HEK293 (cell line): ENCODE measurements at regions not wholly inside any gene's neighbourhood (a gene's known extent, or its start where the extent isn't known, plus 50 kb on each side); places are given as distances from the start of the nearest gene placed in this dataset.

ENCODE experiments used
- CTCF ChIA-PET: fragments of 350-600 bp; formaldehyde crosslinking; extraction: SDS; loops from one replicate; lab custom pipeline; 2021; ENCODE audit warnings: antibody characterized with exemption; lab: Yijun Ruan, JAX
- POLR2A ChIA-PET: fragments of 300-600 bp; formaldehyde crosslinking; extraction: SDS; loops from one replicate; lab custom pipeline; 2020; ENCODE audit warnings: antibody characterized with exemption, inconsistent platforms; lab: Yijun Ruan, JAX
- H3K27ac ChIP-seq: fragments of 200-500 bp; sonication (Bioruptor generic); 2 replicates; pipeline ENCODE4 v1.5.1; 2014; ENCODE audit warnings: low read depth, low read length, control low read depth, inconsistent platforms; ENCODE audit errors: extremely low read depth
- H3K36me3 ChIP-seq, 2 experiments: fragments of 200-500 bp in 1 of 2; sonication (Bioruptor generic) in 1 of 2; 1 replicate in 1 of 2; 2 replicates in 1 of 2; pipeline ENCODE4 v1.5.1; 2014 to 2017; ENCODE audit warnings: inconsistent platforms in 2 of 2, low read length in 2 of 2; ENCODE audit not compliant: control insufficient read depth in 2 of 2, insufficient read depth in 1 of 2
- H3K4me1 ChIP-seq: fragments of 200-500 bp; sonication (Bioruptor generic); 2 replicates; pipeline ENCODE4 v1.5.1; 2014; ENCODE audit warnings: mild to moderate bottlenecking, low read length, inconsistent platforms; ENCODE audit not compliant: control insufficient read depth, insufficient read depth
- H3K4me3 ChIP-seq: 2 replicates; pipeline ENCODE4 v1.5.1; 2011; ENCODE audit warnings: low read depth, mild to moderate bottlenecking, control low read depth, low read length, moderate library complexity
- H3K9me3 ChIP-seq: fragments of 200-500 bp; sonication (Bioruptor generic); 2 replicates; pipeline ENCODE4 v1.5.1; 2014; ENCODE audit warnings: low read depth, low read length, inconsistent platforms; ENCODE audit not compliant: control insufficient read depth, insufficient read depth
- FEZF1 ChIP-seq: fragments of 450-650 bp; formaldehyde crosslinking; IDR thresholded peaks from 2 replicates; pipeline ENCODE4 v1.5.1; 2016; ENCODE audit warnings: missing biosample characterization, missing genetic modification characterization
- GLI2 ChIP-seq: fragments of 450-650 bp; formaldehyde crosslinking; IDR thresholded peaks from 2 replicates; pipeline ENCODE4; 2017; ENCODE audit warnings: missing biosample characterization, missing genetic modification characterization, low read depth, borderline replicate concordance
- GLIS1 ChIP-seq: fragments of 450-650 bp; formaldehyde crosslinking; IDR thresholded peaks from 2 replicates; pipeline ENCODE4 v1.5.1; 2016; ENCODE audit warnings: missing biosample characterization, missing genetic modification characterization
- KLF1 ChIP-seq: fragments of 450-650 bp; formaldehyde crosslinking; IDR thresholded peaks from 2 replicates; pipeline ENCODE4 v1.5.1; 2016; ENCODE audit warnings: missing biosample characterization, missing genetic modification characterization
- OSR2 ChIP-seq: fragments of 450-650 bp; formaldehyde crosslinking; IDR thresholded peaks from 2 replicates; pipeline ENCODE4 v1.5.1; 2016; ENCODE audit warnings: missing biosample characterization, missing genetic modification characterization
- RBAK ChIP-seq: fragments of 450-650 bp; formaldehyde crosslinking; IDR thresholded peaks from 2 replicates; pipeline ENCODE4 v1.5.1; 2016; ENCODE audit warnings: missing biosample characterization, missing genetic modification characterization
- SCRT2 ChIP-seq: fragments of 450-650 bp; formaldehyde crosslinking; IDR thresholded peaks from 2 replicates; pipeline ENCODE4 v1.5.1; 2016; ENCODE audit warnings: missing biosample characterization, missing genetic modification characterization
- WT1 ChIP-seq: fragments of 450-650 bp; formaldehyde crosslinking; IDR thresholded peaks from 2 replicates; pipeline ENCODE4 v1.5.1; 2016; ENCODE audit warnings: missing biosample characterization, missing genetic modification characterization
- ZBTB21 ChIP-seq: fragments of 450-650 bp; formaldehyde crosslinking; IDR thresholded peaks from 2 replicates; pipeline ENCODE4 v1.5.1; 2017; ENCODE audit warnings: missing biosample characterization, missing genetic modification characterization
- ZEB2 ChIP-seq: fragments of 450-650 bp; formaldehyde crosslinking; IDR thresholded peaks from 2 replicates; pipeline ENCODE4 v1.5.1; 2016; ENCODE audit warnings: missing biosample characterization, missing genetic modification characterization
- ZNF10 ChIP-seq: fragments of 450-650 bp; formaldehyde crosslinking; IDR thresholded peaks from 2 replicates; pipeline ENCODE4 v1.5.1; 2017; ENCODE audit warnings: missing biosample characterization, missing genetic modification characterization
- ZNF184 ChIP-seq: fragments of 450-650 bp; IDR thresholded peaks from 2 replicates; pipeline ENCODE4 v1.5.1; 2018; ENCODE audit warnings: missing biosample characterization, mild to moderate bottlenecking, missing genetic modification characterization
- ZNF19 ChIP-seq: fragments of 450-650 bp; formaldehyde crosslinking; IDR thresholded peaks from 2 replicates; pipeline ENCODE4; 2016; ENCODE audit warnings: missing biosample characterization, missing genetic modification characterization, low read depth
- ZNF221 ChIP-seq: fragments of 450-650 bp; formaldehyde crosslinking; IDR thresholded peaks from 2 replicates; pipeline ENCODE4 v1.5.1; 2017; ENCODE audit warnings: missing biosample characterization, missing genetic modification characterization, borderline replicate concordance
- ZNF391 ChIP-seq: fragments of 450-650 bp; formaldehyde crosslinking; IDR thresholded peaks from 2 replicates; pipeline ENCODE4 v1.5.1; 2016; ENCODE audit warnings: low read depth, missing biosample characterization, missing genetic modification characterization, borderline replicate concordance
- ZNF394 ChIP-seq: fragments of 450-650 bp; formaldehyde crosslinking; IDR thresholded peaks from 2 replicates; pipeline ENCODE4 v1.5.1; 2016; ENCODE audit warnings: missing biosample characterization, missing genetic modification characterization, mild to moderate bottlenecking, moderate library complexity, borderline replicate concordance
- ZNF514 ChIP-seq: fragments of 450-650 bp; formaldehyde crosslinking; IDR thresholded peaks from 2 replicates; pipeline ENCODE4 v1.5.1; 2016; ENCODE audit warnings: missing biosample characterization, missing genetic modification characterization
- ZNF529 ChIP-seq: fragments of 450-650 bp; formaldehyde crosslinking; IDR thresholded peaks from 2 replicates; pipeline ENCODE4 v1.5.1; 2017; ENCODE audit warnings: missing genetic modification characterization, missing biosample characterization; ENCODE audit not compliant: insufficient replicate concordance
- ZNF610 ChIP-seq: fragments of 450-650 bp; formaldehyde crosslinking; IDR thresholded peaks from 2 replicates; pipeline ENCODE4 v1.5.1; 2016; ENCODE audit warnings: missing biosample characterization, missing genetic modification characterization, borderline replicate concordance
- ZNF707 ChIP-seq: fragments of 450-650 bp; formaldehyde crosslinking; IDR thresholded peaks from 2 replicates; pipeline ENCODE4 v1.5.1; 2016; ENCODE audit warnings: missing biosample characterization, missing genetic modification characterization
- TF ChIP-seq, protein P1 (sequence below): fragments of 450-650 bp; formaldehyde crosslinking; IDR thresholded peaks from 2 replicates; pipeline ENCODE4 v1.5.1; 2016; ENCODE audit warnings: missing biosample characterization, missing genetic modification characterization
- TF ChIP-seq, protein P2 (sequence below): fragments of 450-650 bp; formaldehyde crosslinking; IDR thresholded peaks from 2 replicates; pipeline ENCODE4 v1.5.1; 2016; ENCODE audit warnings: missing biosample characterization, missing genetic modification characterization
- TF ChIP-seq, protein P3 (sequence below): fragments of 450-650 bp; formaldehyde crosslinking; IDR thresholded peaks from 2 replicates; pipeline ENCODE4 v1.5.1; 2016; ENCODE audit warnings: missing biosample characterization, missing genetic modification characterization
- TF ChIP-seq, protein P4 (sequence below): fragments of 450-650 bp; formaldehyde crosslinking; IDR thresholded peaks from 2 replicates; pipeline ENCODE4 v1.5.1; 2017; ENCODE audit warnings: missing biosample characterization, missing genetic modification characterization
- TF ChIP-seq, protein P5 (sequence below): fragments of 450-650 bp; formaldehyde crosslinking; IDR thresholded peaks from 2 replicates; pipeline ENCODE4 v1.5.1; 2016; ENCODE audit warnings: missing biosample characterization, missing genetic modification characterization

DNA sequence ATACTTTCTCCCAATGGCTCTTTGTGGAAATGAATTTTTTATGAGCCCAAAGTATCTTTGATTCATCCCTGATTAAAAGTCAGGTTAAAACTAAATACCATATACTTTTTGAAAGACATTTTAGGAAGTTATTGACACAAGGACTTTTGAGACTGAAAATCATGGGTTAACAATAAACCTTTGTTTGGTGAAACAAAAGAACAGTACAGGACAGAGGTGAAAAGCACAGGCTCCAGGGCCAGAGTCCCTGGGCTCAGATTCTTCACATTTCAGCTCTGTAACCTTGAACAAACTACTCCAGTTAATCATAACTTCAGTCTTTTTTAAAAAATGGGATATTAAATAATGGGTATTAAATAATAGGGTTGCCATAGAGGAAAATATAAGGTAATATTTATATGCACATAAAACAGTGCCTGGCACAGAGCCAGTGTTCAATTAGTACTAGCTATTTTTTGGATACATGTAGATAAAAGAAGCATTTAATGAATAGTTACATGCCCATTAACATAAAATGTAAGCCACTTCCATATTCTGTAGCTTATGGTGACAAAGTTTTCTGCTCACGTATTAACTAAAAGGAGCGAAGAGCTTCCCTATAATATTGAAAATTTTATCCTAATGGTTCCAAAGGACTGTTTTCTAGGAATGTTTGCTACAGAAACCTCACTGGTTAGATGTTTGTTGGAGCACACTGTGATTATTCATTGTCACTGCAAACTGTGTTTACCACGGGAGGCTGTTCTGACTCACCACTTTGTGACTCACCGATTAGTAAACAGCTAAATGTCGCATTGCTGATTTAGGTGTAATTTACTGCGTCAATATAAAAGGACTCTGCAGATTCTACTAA lies 255.4 kb downstream of the DAD1 start (continued):
- peak; percentile 65 for TF ChIP-seq WT1
- peak; percentile 54 for TF ChIP-seq FEZF1
- peak; percentile 75 for TF ChIP-seq ZNF184 (tag by site-specific recombination)
- TF ChIP-seq ZNF514 (tag by site-specific recombination), result no peak
- peak; percentile 4; the same call in 1 of the 2 replicates for TF ChIP-seq GLI2 (tag by site-specific recombination)
- TF ChIP-seq, protein P1, sequence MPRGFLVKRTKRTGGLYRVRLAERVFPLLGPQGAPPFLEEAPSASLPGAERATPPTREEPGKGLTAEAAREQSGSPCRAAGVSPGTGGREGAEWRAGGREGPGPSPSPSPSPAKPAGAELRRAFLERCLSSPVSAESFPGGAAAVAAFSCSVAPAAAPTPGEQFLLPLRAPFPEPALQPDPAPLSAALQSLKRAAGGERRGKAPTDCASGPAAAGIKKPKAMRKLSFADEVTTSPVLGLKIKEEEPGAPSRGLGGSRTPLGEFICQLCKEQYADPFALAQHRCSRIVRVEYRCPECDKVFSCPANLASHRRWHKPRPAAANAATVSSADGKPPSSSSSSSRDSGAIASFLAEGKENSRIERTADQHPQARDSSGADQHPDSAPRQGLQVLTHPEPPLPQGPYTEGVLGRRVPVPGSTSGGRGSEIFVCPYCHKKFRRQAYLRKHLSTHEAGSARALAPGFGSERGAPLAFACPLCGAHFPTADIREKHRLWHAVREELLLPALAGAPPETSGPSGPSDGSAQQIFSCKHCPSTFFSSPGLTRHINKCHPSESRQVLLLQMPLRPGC (tag by site-specific recombination), result peak; percentile 83
- TF ChIP-seq GLIS1, result peak; percentile 70

DNA sequence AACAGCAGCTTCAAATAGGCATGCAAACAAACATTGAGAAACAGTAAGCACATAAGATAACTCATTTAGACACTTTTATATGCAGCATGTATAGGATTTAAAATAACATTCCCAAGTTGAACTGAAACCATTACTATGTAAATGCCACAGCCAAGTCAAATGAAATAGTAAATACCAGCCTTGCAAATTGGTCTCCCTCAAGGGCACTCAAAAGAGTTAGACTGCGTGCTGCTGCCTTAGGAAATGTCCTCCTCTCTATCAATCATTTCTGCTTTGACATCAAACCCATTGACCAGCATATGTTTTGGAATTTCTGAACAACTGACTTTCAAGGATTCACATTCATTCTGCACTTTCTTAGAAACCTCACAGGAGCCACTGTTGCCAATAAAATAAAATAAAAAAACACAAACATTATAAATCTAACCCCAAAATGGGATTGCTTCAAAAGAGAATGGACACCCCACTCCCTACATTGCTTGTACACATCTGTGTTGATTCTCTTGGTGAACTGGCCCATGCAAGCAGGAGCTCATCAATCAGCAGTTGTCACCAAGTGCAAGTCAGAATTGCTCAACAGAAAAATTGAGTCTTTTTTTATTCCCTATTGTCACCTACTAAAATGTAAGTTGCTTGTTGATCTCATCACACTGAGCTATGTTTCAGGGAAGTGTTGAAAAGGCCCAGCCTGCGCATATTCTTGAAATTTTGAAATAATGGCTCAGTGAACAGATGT lies 256.2 kb downstream of the DAD1 start:
- H3K9me3 ChIP-seq, result no peaks in the 10 kb centered on the region
- POLR2A ChIA-PET, result no interaction called here
- no peaks in the 10 kb centered on the region for H3K36me3 ChIP-seq
- CTCF ChIA-PET, result interaction anchor here (0.5 to 2.4 kb wide), 9 partner anchors 13 to 224 kb away, joined by 3 to 11 read pairs (median 3); no protein-coding TSS in a partner anchor
- H3K4me1 ChIP-seq, result peaks cover 17% of the 10 kb centered on the region
- H3K27ac ChIP-seq, result no peak overlapping the region
- H3K4me3 ChIP-seq, result no peak overlapping the region
- TF ChIP-seq, protein P2, sequence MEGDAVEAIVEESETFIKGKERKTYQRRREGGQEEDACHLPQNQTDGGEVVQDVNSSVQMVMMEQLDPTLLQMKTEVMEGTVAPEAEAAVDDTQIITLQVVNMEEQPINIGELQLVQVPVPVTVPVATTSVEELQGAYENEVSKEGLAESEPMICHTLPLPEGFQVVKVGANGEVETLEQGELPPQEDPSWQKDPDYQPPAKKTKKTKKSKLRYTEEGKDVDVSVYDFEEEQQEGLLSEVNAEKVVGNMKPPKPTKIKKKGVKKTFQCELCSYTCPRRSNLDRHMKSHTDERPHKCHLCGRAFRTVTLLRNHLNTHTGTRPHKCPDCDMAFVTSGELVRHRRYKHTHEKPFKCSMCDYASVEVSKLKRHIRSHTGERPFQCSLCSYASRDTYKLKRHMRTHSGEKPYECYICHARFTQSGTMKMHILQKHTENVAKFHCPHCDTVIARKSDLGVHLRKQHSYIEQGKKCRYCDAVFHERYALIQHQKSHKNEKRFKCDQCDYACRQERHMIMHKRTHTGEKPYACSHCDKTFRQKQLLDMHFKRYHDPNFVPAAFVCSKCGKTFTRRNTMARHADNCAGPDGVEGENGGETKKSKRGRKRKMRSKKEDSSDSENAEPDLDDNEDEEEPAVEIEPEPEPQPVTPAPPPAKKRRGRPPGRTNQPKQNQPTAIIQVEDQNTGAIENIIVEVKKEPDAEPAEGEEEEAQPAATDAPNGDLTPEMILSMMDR (tag by site-specific recombination), result no peak
- TF ChIP-seq ZEB2 (tag by site-specific recombination) (no peak), RBAK (tag by site-specific recombination) (no peak), ZBTB21 (tag by site-specific recombination) (no peak), KLF1 (tag by site-specific recombination) (no peak), ZNF221 (no peak), ZNF394 (tag by site-specific recombination) (no peak), ZNF707 (peak; percentile 91), ZNF610 (tag by site-specific recombination) (no peak), OSR2 (no peak), ZNF391 (tag by site-specific recombination) (no peak), ZNF19 (no peak), WT1 (0 out of 2 replicates have a peak, but pooled peaks have one; percentile 29), ZNF529 (tag by site-specific recombination) (no peak), FEZF1 (no peak), ZNF10 (tag by site-specific recombination) (no peak), SCRT2 (tag by site-specific recombination) (no peak)
- TF ChIP-seq, protein P3, sequence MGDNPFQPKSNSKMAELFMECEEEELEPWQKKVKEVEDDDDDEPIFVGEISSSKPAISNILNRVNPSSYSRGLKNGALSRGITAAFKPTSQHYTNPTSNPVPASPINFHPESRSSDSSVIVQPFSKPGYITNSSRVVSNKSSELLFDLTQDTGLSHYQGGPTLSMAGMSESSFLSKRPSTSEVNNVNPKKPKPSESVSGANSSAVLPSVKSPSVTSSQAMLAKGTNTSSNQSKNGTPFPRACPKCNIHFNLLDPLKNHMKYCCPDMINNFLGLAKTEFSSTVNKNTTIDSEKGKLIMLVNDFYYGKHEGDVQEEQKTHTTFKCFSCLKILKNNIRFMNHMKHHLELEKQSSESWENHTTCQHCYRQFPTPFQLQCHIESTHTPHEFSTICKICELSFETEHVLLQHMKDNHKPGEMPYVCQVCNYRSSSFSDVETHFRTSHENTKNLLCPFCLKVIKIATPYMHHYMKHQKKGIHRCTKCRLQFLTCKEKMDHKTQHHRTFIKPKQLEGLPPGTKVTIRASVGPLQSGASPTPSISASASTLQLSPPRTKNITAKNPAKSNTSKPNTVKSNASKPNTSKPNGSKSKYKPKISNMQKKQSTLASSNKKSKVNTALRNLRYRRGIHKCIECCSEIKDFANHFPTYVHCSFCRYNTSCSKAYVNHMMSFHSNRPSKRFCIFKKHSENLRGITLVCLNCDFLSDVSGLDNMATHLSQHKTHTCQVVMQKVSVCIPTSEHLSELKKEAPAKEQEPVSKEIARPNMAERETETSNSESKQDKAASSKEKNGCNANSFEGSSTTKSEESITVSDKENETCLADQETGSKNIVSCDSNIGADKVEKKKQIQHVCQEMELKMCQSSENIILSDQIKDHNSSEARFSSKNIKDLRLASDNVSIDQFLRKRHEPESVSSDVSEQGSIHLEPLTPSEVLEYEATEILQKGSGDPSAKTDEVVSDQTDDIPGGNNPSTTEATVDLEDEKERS, result no peak
- TF ChIP-seq, protein P4, sequence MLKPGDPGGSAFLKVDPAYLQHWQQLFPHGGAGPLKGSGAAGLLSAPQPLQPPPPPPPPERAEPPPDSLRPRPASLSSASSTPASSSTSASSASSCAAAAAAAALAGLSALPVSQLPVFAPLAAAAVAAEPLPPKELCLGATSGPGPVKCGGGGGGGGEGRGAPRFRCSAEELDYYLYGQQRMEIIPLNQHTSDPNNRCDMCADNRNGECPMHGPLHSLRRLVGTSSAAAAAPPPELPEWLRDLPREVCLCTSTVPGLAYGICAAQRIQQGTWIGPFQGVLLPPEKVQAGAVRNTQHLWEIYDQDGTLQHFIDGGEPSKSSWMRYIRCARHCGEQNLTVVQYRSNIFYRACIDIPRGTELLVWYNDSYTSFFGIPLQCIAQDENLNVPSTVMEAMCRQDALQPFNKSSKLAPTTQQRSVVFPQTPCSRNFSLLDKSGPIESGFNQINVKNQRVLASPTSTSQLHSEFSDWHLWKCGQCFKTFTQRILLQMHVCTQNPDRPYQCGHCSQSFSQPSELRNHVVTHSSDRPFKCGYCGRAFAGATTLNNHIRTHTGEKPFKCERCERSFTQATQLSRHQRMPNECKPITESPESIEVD (tag by site-specific recombination), result 0 out of 2 replicates have a peak, but pooled peaks have one; percentile 9
- TF ChIP-seq, protein P5, sequence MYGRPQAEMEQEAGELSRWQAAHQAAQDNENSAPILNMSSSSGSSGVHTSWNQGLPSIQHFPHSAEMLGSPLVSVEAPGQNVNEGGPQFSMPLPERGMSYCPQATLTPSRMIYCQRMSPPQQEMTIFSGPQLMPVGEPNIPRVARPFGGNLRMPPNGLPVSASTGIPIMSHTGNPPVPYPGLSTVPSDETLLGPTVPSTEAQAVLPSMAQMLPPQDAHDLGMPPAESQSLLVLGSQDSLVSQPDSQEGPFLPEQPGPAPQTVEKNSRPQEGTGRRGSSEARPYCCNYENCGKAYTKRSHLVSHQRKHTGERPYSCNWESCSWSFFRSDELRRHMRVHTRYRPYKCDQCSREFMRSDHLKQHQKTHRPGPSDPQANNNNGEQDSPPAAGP (tag by site-specific recombination), result no peak
